ENCODE measurements at regions not wholly inside any gene's neighbourhood (a gene's known extent, or its start where the extent isn't known, plus 50 kb on each side); places are given as distances from the start of the nearest gene placed in this dataset.

DNA sequence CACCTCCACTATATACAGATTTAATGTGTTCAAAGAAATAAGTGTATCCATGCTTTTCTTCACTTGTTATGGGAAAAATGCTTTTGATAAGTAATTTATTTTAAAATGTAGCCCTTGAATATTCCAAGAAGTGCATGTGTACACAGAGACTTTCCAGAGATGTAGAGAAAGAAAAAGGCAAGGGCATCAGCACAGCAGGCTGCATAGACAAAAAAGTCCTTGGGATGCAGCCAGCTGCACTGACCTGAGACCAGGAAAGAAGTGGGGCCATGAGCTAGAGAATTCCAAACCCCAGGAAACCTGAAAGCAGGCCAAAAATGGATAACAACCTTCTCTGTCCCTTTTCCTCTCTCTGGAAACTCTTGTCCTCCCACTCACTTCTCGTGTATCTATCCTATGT lies 51.6 kb upstream of the PRDM8 start:
- TF ChIP-seq, protein P1, sequence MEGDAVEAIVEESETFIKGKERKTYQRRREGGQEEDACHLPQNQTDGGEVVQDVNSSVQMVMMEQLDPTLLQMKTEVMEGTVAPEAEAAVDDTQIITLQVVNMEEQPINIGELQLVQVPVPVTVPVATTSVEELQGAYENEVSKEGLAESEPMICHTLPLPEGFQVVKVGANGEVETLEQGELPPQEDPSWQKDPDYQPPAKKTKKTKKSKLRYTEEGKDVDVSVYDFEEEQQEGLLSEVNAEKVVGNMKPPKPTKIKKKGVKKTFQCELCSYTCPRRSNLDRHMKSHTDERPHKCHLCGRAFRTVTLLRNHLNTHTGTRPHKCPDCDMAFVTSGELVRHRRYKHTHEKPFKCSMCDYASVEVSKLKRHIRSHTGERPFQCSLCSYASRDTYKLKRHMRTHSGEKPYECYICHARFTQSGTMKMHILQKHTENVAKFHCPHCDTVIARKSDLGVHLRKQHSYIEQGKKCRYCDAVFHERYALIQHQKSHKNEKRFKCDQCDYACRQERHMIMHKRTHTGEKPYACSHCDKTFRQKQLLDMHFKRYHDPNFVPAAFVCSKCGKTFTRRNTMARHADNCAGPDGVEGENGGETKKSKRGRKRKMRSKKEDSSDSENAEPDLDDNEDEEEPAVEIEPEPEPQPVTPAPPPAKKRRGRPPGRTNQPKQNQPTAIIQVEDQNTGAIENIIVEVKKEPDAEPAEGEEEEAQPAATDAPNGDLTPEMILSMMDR (IDR thresholded peaks at IDR 0.05; ENCODE audit: low read depth, low read length): no peak
- H3K4me3 ChIP-seq (ENCODE audit: low read depth, low read length): no peak overlapping the region

DNA sequence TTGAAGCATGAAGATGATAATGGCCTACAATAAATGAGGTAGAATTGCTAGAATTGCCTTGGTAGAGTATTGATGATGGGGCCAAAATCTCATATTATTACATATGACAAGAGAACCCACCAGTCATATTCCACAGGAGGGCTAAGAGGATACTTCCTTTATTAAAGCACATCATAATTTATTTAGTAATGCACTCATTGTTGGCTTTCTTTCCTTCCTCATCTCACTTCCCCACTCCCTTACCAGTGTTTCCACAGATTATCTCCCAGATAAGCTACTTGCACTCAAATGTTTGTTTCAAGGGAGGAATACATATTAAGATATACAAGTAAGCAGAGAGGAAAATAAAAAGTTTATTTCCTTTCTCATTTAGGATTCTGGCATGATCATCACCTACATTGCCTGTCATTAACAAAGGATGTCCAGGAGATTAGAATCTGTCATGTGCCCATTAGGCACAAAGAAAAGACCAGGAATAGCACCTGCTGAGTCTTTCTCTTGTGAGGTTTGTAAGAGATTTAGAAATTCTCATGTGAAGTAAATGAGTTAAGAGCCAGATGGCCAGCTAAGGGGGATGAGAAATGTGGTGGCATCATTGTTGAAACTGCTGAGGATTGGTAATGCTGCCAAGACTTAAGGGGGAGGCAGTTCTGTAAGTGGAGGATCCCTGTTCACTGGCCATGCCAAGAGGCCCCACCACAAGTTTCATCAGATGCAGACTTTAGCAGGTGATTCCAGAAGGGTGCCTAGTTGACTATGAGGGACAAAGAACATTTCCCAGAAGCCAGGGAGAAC lies 52.4 kb upstream of the PRDM8 start:
- TF ChIP-seq, protein P1 (IDR thresholded peaks at IDR 0.05; ENCODE audit: low read depth, low read length): no peak

DNA sequence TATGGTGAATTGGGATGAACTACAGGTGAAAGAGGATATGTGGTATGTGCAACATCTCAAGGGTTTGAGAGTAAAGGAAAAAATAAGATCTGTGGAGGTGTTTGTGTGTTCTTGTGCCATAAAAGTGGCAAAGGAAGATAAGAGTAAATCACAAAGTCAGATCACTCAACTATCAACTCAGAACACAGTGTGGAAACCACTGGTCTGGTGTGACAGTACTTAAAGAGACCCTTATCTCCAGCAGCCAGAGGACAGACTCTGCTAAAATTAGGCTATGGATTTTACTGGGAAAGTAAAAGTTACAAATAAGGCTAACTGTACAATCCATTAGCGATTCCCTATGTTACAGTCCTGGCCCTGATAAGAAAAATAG lies 54.0 kb upstream of the PRDM8 start:
- TF ChIP-seq, protein P1 (IDR thresholded peaks at IDR 0.05; ENCODE audit: low read depth, low read length): no peak
- no peak overlapping the region for H3K4me3 ChIP-seq (ENCODE audit: low read depth, low read length)

More for the DNA sequence above, 52.4 kb upstream of the PRDM8 start:
- H3K4me3 ChIP-seq (ENCODE audit: low read depth, low read length): no peak overlapping the region

DNA sequence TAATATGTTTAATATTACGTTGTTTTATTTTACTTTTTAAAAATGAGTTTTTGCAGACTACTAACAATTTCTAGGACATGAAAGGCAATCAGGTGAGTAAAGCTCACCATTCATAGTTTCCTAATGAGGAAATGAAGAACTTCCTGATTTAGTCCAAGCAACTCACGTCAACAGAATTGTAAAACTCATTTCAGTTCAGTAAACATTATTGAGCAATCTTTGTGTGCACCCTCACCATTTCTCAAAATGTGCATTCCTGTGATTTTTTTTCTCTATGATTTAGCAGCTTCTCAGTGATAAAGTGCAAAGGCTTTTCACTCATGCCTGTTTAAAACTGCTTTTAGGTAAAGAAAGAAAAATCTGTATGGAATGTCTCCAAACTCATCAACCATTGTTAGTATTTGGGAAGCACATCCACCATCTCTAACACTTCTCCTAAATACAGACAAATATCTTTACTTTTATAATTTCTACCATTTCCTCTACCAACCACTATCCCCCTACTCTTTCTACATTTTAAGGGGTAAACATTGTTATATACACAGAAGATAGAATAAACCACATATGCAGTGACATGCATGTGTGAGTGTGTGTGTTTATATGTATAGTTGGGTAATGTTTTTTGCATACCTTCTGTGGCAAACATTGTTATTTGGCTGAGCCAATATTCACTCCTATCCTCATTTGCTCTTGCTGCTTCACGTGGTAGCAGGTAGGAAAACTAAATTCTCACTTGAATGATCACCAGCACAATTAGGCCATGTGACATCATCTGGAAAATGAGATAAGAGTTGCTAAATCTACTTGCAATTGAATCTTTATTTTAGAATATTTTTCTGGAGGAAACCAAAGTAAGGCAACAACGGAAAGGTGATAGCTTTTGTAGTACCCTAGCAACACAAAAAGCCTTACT lies 54.7 kb upstream of the PRDM8 start:
- H3K4me3 ChIP-seq (ENCODE audit: low read depth, low read length): no peak overlapping the region
- TF ChIP-seq, protein P1 (IDR thresholded peaks at IDR 0.05; ENCODE audit: low read depth, low read length): no peak

DNA sequence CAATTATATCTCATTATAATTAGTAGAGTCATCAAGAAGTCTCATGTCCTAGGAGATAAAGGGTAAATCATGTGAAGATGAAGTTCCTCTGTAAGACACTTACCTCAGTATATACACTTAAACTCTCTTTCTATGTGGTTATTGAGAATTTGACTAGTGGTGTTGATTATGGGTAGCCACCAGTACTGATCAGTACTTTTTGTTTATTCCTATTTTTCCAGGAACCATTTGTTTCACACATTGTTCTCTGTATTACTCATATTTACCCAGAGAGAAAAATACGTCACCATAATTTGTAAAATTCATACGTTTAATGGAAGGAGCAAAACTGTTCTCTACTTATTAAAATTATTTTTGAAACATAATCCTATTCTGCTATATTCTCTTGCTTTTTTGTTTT lies 55.8 kb upstream of the PRDM8 start:
- TF ChIP-seq, protein P1 (IDR thresholded peaks at IDR 0.05; ENCODE audit: low read depth, low read length): no peak
- no peak overlapping the region for H3K4me3 ChIP-seq (ENCODE audit: low read depth, low read length)

DNA sequence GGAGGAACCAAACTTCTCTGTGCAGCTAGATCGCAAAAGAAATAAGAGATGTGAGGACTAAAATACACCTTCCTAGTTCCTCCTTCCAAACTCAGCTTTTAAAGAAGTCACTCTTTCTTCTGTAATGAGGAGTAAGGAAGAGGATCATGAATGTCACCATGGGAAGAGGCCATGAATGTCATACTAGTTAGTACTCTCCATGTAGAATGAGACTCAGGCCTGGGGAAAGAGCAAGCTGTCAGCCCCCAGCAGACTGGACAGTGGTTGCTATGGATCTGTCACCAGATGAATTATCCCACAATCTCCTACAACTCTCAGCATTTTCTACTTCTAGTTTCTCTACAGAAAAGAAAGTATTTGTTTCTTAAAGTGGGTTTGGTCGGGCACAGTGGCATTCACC lies 57.1 kb upstream of the PRDM8 start:
- H3K4me3 ChIP-seq (ENCODE audit: low read depth, low read length): no peak overlapping the region
- TF ChIP-seq, protein P1 (IDR thresholded peaks at IDR 0.05; ENCODE audit: low read depth, low read length): no peak

DNA sequence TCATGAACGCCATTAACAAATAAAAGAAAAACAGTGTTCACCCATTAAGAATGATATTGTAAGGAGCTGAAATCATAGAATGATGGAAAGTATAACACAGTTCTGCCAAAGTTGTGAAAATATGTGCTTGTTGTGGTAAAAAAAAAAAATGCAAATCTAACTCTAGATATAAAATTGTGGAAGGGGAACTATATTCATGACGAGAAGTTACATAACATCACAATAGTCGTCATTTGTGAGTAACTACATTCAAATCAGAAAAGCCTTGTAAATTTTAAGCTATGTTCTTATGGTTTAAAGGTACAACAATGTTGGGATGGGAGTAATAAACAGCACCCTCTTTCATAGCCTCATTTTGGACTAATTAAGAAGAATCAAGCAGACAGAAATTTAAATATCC lies 57.6 kb upstream of the PRDM8 start:
- TF ChIP-seq, protein P1 (IDR thresholded peaks at IDR 0.05; ENCODE audit: low read depth, low read length): no peak
- H3K4me3 ChIP-seq (ENCODE audit: low read depth, low read length): no peak overlapping the region
